GM21526 (cell line): ENCODE measurements at regions not wholly inside any gene's neighbourhood (a gene's known extent, or its start where the extent isn't known, plus 50 kb on each side); places are given as distances from the start of the nearest gene placed in this dataset.

Experiments
- ATAC-seq: cut with Tn5 transposase; IDR thresholded peaks from one replicate; pipeline ENCODE4 v1.9.1; 2021; ENCODE audit warnings: moderate library complexity; ENCODE audit not compliant: unreplicated experiment, low FRiP score

DNA sequence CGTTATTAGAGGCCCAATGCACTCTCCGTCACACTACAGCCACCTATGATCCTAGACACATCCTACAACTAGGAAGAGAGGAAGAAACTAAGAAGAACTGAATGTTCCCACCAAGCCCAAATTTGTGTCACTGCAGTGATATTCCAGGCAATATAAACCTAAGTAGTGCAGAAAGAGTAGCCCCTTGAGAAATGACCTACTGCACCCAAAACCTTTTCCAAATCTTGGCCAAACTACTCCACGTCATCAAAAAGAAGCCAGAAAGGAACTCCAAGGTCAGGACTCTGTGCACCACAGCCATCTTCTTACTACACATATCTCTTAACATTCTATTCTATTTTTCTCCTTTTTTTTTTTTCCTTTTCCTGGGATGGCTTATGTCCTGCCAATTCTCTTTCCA, 60.2 kb downstream of the ADAMTS1 start:
- ATAC-seq = no peak

GRCh38 chr21:26783466-26784195, 61.6 kb downstream of the ADAMTS1 start:
- ATAC-seq = no peak

- no peak for ATAC-seq
These were observed 62.5 kb downstream of the ADAMTS1 start for GRCh38 chr21:26782747-26783146.

DNA sequence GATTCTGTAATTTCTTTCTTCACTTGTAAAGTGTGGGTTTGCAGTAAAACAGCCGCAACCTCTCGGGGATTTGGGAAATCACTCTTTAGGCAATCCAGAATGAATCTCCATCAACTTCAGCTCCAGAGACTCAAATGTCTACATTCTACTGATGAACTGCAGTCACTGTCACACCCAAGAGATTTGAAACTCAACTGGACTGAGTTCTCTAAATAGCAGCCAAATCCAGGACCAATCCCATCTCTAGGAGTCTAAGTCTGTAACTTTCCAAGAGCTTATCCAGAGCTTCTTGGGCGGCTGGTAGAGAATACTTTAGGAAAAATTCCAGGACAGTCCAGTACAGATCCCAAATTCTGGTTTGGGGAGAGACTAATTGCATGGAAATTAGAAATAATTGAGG, 62.9 kb downstream of the ADAMTS1 start:
- no peak for ATAC-seq

DNA sequence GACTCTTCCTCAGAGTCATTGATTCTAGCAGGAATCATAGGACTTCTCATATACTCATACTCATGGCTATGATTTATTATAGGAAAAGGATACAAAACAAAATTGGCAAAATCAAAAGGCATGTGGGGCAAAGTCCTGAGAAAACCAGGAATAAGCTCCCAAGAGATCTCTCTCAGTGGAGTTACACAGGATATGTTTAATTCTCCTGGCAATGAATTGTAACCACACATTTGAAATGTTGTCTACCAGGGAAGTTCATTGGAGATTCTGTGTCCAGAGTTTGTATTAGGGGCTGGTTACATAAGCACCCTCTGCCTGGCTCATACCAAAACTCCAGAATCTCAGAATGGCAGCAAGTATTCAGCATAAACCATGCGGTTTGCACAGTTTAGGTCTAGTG, 63.9 kb downstream of the ADAMTS1 start:
- no peak for ATAC-seq

DNA sequence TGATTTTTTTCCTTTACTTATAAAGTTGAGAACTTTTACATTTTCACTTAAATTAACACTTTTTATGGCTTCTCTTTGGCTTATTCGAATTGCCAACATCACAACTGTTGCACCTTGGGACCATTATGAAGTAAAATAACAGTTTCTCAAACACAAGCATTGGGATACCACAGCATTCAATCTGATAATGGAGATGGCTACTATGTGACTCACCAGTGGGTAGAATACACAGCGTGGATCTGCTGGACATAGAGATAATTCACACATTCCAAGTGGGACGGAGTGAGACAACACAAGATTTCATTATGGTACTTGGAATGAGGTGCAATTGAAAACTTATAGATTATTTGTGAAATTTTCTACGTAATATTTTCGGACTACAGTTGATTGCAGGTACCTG, 68.0 kb downstream of the ADAMTS1 start:
- ATAC-seq = no peak

DNA sequence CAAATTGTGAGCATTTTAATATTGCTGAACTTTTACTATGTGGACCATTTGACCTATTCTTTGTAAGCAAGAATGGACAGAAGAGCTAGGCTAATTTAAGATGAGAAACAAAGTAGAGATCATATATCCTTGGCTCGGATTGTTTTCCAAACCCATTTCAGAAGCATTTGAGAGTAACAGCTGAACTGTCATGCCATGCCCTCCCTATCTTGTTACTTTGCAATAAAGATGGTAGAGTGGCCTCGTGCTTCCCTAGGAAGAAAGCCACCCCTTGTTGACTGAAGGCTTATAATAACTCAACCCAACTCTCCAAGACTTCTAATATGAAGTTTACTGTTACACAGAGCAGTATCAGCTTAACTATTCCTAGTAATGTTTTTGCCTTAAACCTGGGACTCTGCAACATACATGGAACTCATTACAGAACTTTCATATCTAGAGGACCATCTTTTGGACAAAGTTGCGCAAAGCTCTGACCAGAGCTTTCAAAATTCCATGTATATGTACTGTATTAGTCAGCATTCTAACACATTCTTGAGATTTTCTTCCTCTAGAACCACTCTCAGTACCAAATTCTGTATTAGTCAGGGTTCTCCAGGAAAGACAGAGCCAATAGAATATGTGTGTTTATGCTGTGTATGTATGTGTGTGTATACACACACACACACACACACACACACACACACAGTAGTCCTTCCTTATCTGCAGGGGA, 68.7 kb downstream of the ADAMTS1 start:
- no peak for ATAC-seq

DNA sequence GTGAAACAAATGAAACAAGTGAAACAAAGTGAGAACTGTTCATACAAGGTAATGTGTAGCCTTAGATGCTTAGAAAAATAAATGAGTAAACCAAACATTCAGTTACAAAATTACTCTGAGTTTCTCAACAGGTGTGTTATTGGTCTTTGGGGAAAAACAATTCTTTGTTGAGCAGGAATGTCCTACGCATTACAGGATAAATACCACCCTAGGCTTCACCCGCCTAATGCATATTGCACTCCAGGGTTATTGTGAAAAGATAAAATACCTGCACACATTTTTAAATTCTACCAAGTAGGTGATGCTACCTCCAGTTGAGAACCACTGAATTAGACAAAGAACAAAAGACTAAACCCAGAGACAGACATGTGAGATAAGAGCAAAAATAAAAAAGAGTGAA, 72.2 kb downstream of the ADAMTS1 start:
- no peak for ATAC-seq

DNA sequence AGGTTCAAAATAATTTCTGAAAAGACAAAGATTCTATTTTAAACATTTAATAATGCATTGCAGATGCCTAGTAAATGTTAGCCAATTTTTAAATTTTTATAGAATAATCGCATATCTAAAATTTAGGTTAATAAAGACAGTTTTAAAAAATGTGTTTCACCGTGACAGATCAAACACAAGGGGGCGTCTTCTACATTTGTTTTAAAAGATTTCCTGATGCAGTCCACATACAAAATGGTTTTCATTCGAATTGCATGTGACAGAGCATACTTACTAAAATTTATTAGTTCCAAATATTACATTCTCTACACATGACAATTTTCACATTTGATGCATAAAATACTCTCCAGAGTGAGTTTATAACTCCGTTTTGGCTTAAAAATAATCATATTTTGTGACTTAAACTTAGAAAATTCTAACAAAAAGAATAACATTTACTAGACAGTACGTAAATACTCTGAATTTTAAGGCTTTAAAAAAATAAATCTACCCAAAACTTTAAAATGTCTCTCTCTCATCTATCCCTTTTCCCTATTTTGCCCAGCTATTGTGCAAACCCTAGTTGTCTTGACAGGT, 75.5 kb downstream of the ADAMTS1 start:
- no peak for ATAC-seq

DNA sequence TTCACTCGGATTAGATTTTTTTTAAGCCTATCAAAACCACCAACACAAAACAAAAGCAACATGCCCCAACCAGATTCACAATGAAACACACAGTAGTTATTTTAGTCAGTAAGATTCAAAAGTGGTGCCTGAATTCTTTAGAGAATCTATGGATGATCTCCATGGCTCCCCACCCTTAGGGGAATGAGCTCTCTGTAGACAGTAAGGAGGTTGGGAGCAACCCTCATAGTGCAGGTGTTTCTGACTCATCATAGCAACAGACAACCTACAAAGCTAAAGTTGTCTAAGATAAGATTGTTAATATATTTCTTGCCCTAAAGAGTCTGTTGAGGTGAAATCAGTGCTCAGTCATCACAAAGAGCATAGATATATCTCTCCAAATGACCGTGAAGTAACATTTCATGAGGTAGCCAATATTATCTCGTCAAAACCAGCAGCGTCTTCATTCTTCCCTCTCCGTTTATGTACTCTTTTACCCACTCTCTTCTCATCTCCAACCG, 78.3 kb downstream of the ADAMTS1 start:
- no peak for ATAC-seq

DNA sequence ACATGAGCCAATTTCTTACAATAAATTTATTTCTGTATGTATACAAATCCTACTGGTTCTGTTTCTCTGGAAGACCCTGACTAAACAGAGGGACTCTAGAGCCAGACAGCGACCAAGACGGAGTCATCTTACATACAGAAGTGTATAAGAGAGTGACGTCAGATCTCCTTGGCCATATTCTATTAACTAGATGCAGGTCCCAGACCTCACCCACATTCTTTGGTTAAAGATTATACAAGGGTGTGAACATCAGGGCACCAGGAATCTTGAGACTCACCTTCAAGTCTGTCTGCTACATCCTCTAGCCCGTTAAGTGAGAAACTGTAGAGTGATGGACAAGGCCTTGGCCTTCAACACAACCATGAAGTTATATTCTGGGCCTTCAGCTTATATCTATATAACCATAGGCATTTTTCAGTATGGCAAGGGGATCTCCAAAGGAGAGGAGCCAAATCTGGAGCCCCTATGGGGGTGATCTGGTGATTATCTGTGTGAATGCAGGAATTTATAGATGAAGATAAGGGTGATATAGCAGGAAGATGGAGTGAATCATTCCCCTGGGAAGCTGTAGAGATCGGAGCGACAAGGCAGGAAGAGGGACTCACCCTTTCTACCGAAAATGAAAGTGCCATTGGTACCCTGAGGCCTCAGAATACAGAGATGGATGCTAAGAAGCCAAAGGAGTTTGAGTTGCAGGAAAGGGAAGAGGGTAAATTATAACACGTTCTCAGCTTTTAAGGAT, 83.9 kb downstream of the ADAMTS1 start:
- no peak for ATAC-seq

DNA sequence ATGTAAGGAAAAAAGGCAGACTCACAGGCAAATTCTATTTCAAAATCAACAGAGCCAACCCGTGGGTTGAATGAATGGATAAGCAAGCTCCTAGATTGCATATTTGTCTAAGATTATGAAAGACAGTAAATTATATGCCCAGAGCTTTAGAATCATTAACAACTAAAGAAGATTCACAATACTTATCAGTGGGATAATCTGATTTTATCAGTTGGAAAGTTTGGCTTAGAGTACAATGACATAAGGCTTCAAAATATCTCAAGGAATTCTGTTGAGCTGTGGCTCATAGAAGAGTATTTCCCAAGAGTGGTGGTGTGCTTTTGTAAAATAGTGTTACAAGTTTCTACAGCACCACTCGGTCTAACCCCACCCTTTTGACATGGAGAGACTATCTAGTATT, 85.5 kb downstream of the ADAMTS1 start:
- no peak for ATAC-seq

GRCh38 chr21:26758083-26758880, 86.9 kb downstream of the ADAMTS1 start:
- no peak for ATAC-seq

DNA sequence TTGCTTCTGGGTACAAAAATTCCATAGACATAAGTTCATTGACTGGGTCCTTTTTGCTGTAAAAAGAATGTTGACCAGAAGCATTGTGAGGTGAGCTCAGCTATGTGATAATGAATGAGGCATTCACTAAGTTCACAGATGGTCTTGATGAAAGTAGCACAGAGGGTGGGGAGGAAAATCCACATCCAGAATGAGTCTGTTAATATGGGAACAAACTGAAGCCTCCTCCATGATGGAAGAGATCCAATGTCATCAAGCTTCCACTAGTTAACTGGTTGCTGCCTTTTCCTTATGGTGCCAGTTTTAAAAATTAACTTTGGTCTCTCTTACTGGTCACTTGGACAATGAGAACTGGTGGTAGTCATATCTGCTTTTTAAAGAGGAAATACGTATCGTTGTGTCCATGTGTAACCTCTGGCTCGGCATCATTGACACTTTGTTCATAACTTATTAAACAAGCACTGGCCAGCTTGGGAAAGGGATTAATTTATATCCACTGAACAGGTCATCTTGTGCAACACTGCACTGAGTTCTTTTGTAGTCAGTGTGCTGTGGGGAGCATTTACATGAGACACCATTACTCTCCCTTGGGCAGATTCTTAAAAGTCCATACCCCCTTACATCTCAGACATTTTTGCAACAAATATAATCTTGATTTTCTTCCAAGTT, 88.6 kb downstream of the ADAMTS1 start:
- no peak for ATAC-seq

DNA sequence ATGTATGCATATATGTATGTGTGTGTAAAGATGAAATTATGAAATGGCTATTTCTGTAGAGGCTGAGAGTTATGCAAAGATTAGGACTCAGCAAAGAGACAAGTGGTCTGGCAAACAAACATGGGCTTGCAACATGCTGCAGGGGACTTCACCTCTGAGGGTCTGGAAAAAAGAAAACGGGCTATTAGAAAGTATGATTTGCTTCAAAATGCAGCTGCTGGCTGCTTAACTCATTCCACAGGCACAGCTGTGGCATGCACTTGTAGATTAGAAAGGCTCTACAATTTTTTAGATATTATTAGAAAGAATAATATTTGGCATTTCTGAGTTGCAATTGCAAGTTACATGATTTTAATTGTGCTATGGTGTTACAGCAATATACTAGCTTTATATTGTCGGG, 90.4 kb downstream of the ADAMTS1 start:
- ATAC-seq = no peak

DNA sequence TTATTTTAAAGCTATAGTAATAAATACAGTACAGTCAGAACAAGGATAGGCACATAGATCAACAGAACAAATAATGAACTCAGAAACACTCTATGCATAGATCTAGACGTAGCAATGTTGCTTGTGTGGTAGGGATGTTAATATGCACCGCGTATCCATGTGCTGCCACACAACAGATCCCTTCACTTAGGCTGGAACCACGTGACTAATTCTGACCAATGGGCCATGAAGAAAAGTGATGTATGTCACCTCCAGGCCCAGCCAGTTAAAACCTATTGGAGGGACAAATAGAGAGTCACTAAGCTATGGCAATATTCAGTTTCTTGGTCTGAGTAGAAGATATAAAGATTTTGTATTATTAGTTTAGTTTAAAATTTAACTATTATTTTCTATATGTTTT, 91.4 kb downstream of the ADAMTS1 start:
- no peak for ATAC-seq

- no peak for ATAC-seq
These were observed 92.4 kb downstream of the ADAMTS1 start for GRCh38 chr21:26752849-26753248.

DNA sequence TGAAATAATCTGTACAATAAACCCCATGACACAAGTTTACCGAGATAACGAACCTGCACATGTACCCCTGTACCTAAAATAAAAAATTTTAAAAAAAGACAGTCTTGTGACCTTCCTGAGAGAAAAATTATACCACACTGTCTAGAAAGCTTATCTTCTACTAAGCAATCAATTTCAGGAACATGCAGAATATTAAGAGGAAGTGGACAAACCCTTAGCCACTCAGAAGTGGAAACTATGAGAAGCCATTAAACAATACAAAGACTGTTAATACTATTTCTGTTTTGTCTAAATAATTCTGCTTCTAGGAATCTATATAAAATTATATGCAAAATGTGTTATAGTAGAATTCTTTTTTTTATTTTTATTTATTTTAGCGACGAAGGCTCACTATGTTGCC, 93.9 kb downstream of the ADAMTS1 start:
- no peak for ATAC-seq

DNA sequence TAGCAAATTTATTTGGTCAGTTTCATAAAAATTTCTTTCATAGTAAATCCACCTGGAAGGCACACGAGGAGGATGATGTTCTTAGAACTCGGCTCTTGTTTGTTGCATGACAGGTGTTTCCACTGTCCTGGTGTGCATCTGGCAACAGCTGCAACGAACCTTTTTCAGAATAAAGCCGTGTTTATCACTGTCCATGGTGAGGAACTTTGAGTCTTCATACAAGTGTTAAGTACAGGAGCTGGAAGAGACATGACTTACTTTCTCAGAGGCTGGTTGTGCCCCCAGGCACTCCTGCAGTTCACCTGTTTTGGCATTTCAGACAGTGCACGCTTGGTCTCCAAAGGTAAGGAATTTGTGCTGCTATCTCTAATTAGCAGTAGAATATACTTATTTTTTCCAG, 97.1 kb downstream of the ADAMTS1 start:
- no peak for ATAC-seq

GRCh38 chr21:26747216-26747615, 98.0 kb downstream of the ADAMTS1 start:
- ATAC-seq = no peak
